A549 (cell line): ENCODE measurements at regions not wholly inside any gene's neighbourhood (a gene's known extent, or its start where the extent isn't known, plus 50 kb on each side); places are given as distances from the start of the nearest gene placed in this dataset.

ENCODE experiments used
- BHLHE40 ChIP-seq: IDR thresholded peaks from 2 replicates; pipeline ENCODE4 v1.6.1; 2012; ENCODE audit warnings: low read depth, low read length, inconsistent platforms
- CBX8 ChIP-seq: fragments of 200-600 bp; sonication (generic); IDR thresholded peaks from 2 replicates; pipeline ENCODE4 v1.6.1; 2016
- CEBPB ChIP-seq, 2 experiments: fragments of >200 bp in 1 of 2; sonication (Bioruptor Twin) in 1 of 2; formaldehyde crosslinking in 1 of 2; IDR thresholded peaks; 2 replicates each; pipeline ENCODE4 v1.6.1; 2012 to 2016
- CHD2 ChIP-seq: fragments of 150-350 bp; IDR thresholded peaks from 2 replicates; pipeline ENCODE4 v1.6.1; 2014; ENCODE audit warnings: low read length; ENCODE audit not compliant: partially characterized antibody
- CHD4 ChIP-seq: fragments of 200-600 bp; sonication (generic); IDR thresholded peaks from 2 replicates; pipeline ENCODE4 v1.6.1; 2016; ENCODE audit warnings: antibody characterized with exemption, mild to moderate bottlenecking, borderline replicate concordance
- CTCF ChIP-seq: fragments of >200 bp; sonication (Bioruptor Twin); formaldehyde crosslinking; IDR thresholded peaks from 3 replicates; pipeline ENCODE4 v1.5.1; 2016
- ELK1 ChIP-seq: fragments of 150-350 bp; IDR thresholded peaks from 2 replicates; pipeline ENCODE4 v1.6.1; 2014; ENCODE audit warnings: low read depth, mild to moderate bottlenecking, low read length
- EP300 ChIP-seq, 2 experiments: fragments of >200 bp; sonication (Bioruptor Twin); formaldehyde crosslinking; IDR thresholded peaks; 2 replicates in 1 of 2; 3 replicates in 1 of 2; pipeline ENCODE4 v1.6.1; 2016 to 2017
- POLR2A ChIP-seq: IDR thresholded peaks from 2 replicates; pipeline ENCODE4 v1.6.1; 2012; ENCODE audit warnings: mild to moderate bottlenecking, low read length
- RAD21 ChIP-seq, 2 experiments: fragments of >200 bp in 1 of 2; sonication (Bioruptor Twin) in 1 of 2; formaldehyde crosslinking in 1 of 2; IDR thresholded peaks in 1 of 2; conservative IDR thresholded peaks in 1 of 2; 2 replicates in 1 of 2; 3 replicates in 1 of 2; pipeline ENCODE4 v1.6.1; 2012 to 2018; ENCODE audit warnings: inconsistent platforms in 1 of 2
- RFX5 ChIP-seq: fragments of 450-650 bp; IDR thresholded peaks from 2 replicates; pipeline ENCODE4 v1.7.1; 2014; ENCODE audit warnings: antibody characterized with exemption, mild to moderate bottlenecking, moderate library complexity
- ZFP36 ChIP-seq: fragments of 450-650 bp; IDR thresholded peaks from 2 replicates; pipeline ENCODE4 v1.6.1; 2014; ENCODE audit warnings: borderline replicate concordance; ENCODE audit not compliant: partially characterized antibody
- ZNF302 ChIP-seq: fragments of 250-450 bp; sonication (Bioruptor Pico); IDR thresholded peaks from 2 replicates; pipeline ENCODE4 v1.9.0; 2021; ENCODE audit warnings: inconsistent platforms, mild to moderate bottlenecking, moderate library complexity

GRCh38 chr6:163842467-163842866, 427.9 kb downstream of the QKI start:
- TF ChIP-seq CTCF (no peak), RFX5 (no peak), POLR2A (no peak), ELK1 (no peak), RAD21 (conservative IDR thresholded peaks at IDR 0.05 in 1 of 2, IDR thresholded peaks at IDR 0.05 in 1 of 2) (no peak), BHLHE40 (no peak), CEBPB (IDR thresholded peaks at IDR 0.05) (no peak), CHD2 (no peak), ZNF302 (CRISPR knock-in tag) (no peak), CBX8 (no peak), EP300 (IDR thresholded peaks at IDR 0.05) (no peak), CHD4 (no peak), ZFP36 (no peak)
